HFFc6 (cell line): ENCODE measurements at regions not wholly inside any gene's neighbourhood (a gene's known extent, or its start where the extent isn't known, plus 50 kb on each side); places are given as distances from the start of the nearest gene placed in this dataset.

Experiments used
- DNase-seq: peaks from one replicate; pipeline ENCODE4 v3.0.0-alpha.2; 2018
- H3K27ac Mint-ChIP-seq: 2 replicates; pipeline ENCODE4 v1.8.0; 2020; ENCODE audit warnings: mild to moderate bottlenecking, mixed read lengths
- H3K27me3 Mint-ChIP-seq: 2 replicates; pipeline ENCODE4 v1.8.0; 2021; ENCODE audit warnings: mild to moderate bottlenecking, moderate library complexity, mixed read lengths; ENCODE audit not compliant: insufficient read depth
- H3K36me3 Mint-ChIP-seq: 2 replicates; pipeline ENCODE4 v1.8.0; 2021; ENCODE audit warnings: low read depth, mixed read lengths
- H3K4me1 Mint-ChIP-seq: 2 replicates; pipeline ENCODE4 v1.8.0; 2020; ENCODE audit warnings: low read depth, mixed read lengths
- H3K4me3 Mint-ChIP-seq: 2 replicates; pipeline ENCODE4 v1.8.0; 2020; ENCODE audit warnings: mild to moderate bottlenecking, moderate library complexity, mixed read lengths
- H3K9me3 Mint-ChIP-seq: 2 replicates; pipeline ENCODE4 v1.8.0; 2020; ENCODE audit warnings: mild to moderate bottlenecking, mixed read lengths
- TF ChIP-seq, protein P1 (sequence below): fragments of 200-600 bp; sonication (generic); IDR thresholded peaks from 2 replicates; pipeline ENCODE4 v1.5.0; 2021; ENCODE audit warnings: antibody characterized with exemption, mild to moderate bottlenecking

GRCh38 chr9:28888806-28889205, 1315.5 kb upstream of the C9orf72 start:
- H3K36me3 Mint-ChIP-seq, result no peaks in the 10 kb centered on the region
- H3K27ac Mint-ChIP-seq, result no peak overlapping the region
- H3K4me3 Mint-ChIP-seq, result no peak overlapping the region
- H3K9me3 Mint-ChIP-seq, result peaks cover 6% of the 10 kb centered on the region; the same call in 1 of the 2 replicates
- no peaks in the 10 kb centered on the region for H3K27me3 Mint-ChIP-seq
- no peak for DNase-seq
- no peaks in the 10 kb centered on the region for H3K4me1 Mint-ChIP-seq
- TF ChIP-seq, protein P1, sequence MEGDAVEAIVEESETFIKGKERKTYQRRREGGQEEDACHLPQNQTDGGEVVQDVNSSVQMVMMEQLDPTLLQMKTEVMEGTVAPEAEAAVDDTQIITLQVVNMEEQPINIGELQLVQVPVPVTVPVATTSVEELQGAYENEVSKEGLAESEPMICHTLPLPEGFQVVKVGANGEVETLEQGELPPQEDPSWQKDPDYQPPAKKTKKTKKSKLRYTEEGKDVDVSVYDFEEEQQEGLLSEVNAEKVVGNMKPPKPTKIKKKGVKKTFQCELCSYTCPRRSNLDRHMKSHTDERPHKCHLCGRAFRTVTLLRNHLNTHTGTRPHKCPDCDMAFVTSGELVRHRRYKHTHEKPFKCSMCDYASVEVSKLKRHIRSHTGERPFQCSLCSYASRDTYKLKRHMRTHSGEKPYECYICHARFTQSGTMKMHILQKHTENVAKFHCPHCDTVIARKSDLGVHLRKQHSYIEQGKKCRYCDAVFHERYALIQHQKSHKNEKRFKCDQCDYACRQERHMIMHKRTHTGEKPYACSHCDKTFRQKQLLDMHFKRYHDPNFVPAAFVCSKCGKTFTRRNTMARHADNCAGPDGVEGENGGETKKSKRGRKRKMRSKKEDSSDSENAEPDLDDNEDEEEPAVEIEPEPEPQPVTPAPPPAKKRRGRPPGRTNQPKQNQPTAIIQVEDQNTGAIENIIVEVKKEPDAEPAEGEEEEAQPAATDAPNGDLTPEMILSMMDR, result no peak

- no peaks in the 10 kb centered on the region; the same call in 1 of the 2 replicates for H3K27me3 Mint-ChIP-seq
- no peaks in the 10 kb centered on the region for H3K4me1 Mint-ChIP-seq
- H3K4me3 Mint-ChIP-seq, result no peak overlapping the region
- peaks cover 11% of the 10 kb centered on the region for H3K9me3 Mint-ChIP-seq
- no peak for DNase-seq
- H3K36me3 Mint-ChIP-seq, result no peaks in the 10 kb centered on the region
- TF ChIP-seq, protein P1, result no peak
- H3K27ac Mint-ChIP-seq, result no peak overlapping the region
Measured at GRCh38 chr9:28892538-28892937, 1319.3 kb upstream of the C9orf72 start.

- TF ChIP-seq, protein P1, result no peak
- no peak overlapping the region for H3K4me3 Mint-ChIP-seq
- no peak for DNase-seq
- no peak overlapping the region for H3K27ac Mint-ChIP-seq
- no peaks in the 10 kb centered on the region for H3K4me1 Mint-ChIP-seq
- peaks cover 33% of the 10 kb centered on the region for H3K9me3 Mint-ChIP-seq
- H3K36me3 Mint-ChIP-seq, result 0 out of 2 replicates have a peak, but pooled peaks cover 4% of the 10 kb centered on the region
- H3K27me3 Mint-ChIP-seq, result no peaks in the 10 kb centered on the region; the same call in 1 of the 2 replicates
Measured at GRCh38 chr9:28899267-28899666, 1326.0 kb upstream of the C9orf72 start.

DNA sequence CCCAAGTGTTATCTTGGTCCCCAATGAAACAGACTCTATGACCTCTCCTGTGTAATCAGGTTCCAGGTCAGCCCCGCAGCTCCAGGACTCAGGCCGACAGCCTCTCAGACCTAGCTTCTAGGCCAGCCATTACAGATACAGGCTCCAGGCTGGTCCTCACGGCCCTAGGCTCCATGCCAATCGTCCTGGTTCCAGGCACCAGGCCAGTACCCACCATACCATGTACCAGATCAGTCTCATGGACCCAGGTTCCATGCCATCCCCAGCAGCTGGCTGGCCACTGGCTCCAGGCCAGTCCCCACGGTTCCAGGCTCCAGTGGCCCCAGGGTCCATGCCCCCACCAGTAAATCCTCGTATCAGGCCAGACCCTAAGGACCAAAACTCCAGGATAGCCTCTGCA, 1326.6 kb upstream of the C9orf72 start:
- Mint-ChIP-seq H3K27me3 (no peaks in the 10 kb centered on the region; the same call in 1 of the 2 replicates), H3K36me3 (0 out of 2 replicates have a peak, but pooled peaks cover 4% of the 10 kb centered on the region), H3K4me3 (no peak overlapping the region), H3K27ac (no peak overlapping the region), H3K4me1 (no peaks in the 10 kb centered on the region), H3K9me3 (peaks cover 33% of the 10 kb centered on the region)
- DNase-seq, result no peak
- TF ChIP-seq, protein P1, result no peak

GRCh38 chr9:28900406-28900805, 1327.1 kb upstream of the C9orf72 start:
- Mint-ChIP-seq H3K27me3 (no peaks in the 10 kb centered on the region), H3K9me3 (peaks cover 33% of the 10 kb centered on the region), H3K4me1 (no peaks in the 10 kb centered on the region), H3K36me3 (0 out of 2 replicates have a peak, but pooled peaks cover 4% of the 10 kb centered on the region), H3K27ac (no peak overlapping the region), H3K4me3 (no peak overlapping the region)
- no peak for DNase-seq
- TF ChIP-seq, protein P1, result no peak

DNA sequence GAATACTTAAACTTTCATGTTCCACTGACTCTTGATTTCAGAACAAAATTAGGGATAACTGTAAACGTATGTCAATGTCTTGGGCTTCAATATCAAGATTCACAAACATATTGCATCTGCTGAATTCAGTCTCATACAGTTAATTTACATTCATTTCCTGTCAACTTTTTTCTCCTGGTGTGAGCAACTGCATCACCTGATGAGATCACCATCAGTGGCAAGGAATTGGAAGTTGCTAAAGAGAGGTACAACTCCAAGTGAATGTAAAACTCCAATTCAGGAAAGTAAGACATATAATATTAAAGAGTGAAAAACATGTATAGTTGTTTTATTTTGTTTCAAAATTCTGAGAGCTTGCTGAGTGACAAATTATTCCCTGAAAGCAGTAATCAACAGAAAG, 1336.2 kb upstream of the C9orf72 start:
- Mint-ChIP-seq H3K4me3 (no peak overlapping the region), H3K27ac (no peak overlapping the region), H3K36me3 (no peaks in the 10 kb centered on the region), H3K4me1 (no peaks in the 10 kb centered on the region), H3K27me3 (no peaks in the 10 kb centered on the region), H3K9me3 (peaks cover 18% of the 10 kb centered on the region)
- DNase-seq, result no peak
- TF ChIP-seq, protein P1, result no peak
